Chondrocyte (in vitro differentiated cells): ENCODE measurements at regions not wholly inside any gene's neighbourhood (a gene's known extent, or its start where the extent isn't known, plus 50 kb on each side); places are given as distances from the start of the nearest gene placed in this dataset.
"Not testable (repeated sequence)": the region's sequence is repeated elsewhere in the genome, so short reads cannot be mapped to it uniquely, and the experiment has no call there.

Source experiments
- DNase-seq: peaks from one replicate; pipeline ENCODE4 v3.0.0; 2021; ENCODE audit warnings: mixed read lengths, low spot score
- H3K27ac Mint-ChIP-seq: one replicate; pipeline ENCODE4 v1.8.0; 2021; ENCODE audit warnings: mild to moderate bottlenecking, moderate library complexity, mixed read lengths; ENCODE audit not compliant: unreplicated experiment
- H3K27me3 Mint-ChIP-seq: 2 replicates; pipeline ENCODE4 v1.8.0; 2021; ENCODE audit warnings: low read depth, mixed read lengths
- H3K36me3 Mint-ChIP-seq: 2 replicates; pipeline ENCODE4 v1.8.0; 2021; ENCODE audit warnings: low read depth, mixed read lengths
- H3K4me1 Mint-ChIP-seq: 2 replicates; pipeline ENCODE4 v1.8.0; 2021; ENCODE audit warnings: low read depth, mild to moderate bottlenecking, mixed read lengths
- H3K4me3 Mint-ChIP-seq: one replicate; pipeline ENCODE4 v1.8.0; 2021; ENCODE audit warnings: mild to moderate bottlenecking, moderate library complexity, mixed read lengths; ENCODE audit not compliant: unreplicated experiment
- H3K9me3 Mint-ChIP-seq: 2 replicates; pipeline ENCODE4 v1.8.0; 2021; ENCODE audit warnings: low read depth, mixed read lengths
- TF ChIP-seq, protein P1 (sequence below): fragments of 200-600 bp; sonication (generic); IDR thresholded peaks from 2 replicates; pipeline ENCODE4 v1.5.0; 2021; ENCODE audit warnings: antibody characterized with exemption, mild to moderate bottlenecking, moderate library complexity

GRCh38 chr2:176865336-176865735 is 347.3 kb upstream of the HNRNPA3 start:
- no peaks in the 10 kb centered on the region for H3K36me3 Mint-ChIP-seq
- TF ChIP-seq, protein P1, sequence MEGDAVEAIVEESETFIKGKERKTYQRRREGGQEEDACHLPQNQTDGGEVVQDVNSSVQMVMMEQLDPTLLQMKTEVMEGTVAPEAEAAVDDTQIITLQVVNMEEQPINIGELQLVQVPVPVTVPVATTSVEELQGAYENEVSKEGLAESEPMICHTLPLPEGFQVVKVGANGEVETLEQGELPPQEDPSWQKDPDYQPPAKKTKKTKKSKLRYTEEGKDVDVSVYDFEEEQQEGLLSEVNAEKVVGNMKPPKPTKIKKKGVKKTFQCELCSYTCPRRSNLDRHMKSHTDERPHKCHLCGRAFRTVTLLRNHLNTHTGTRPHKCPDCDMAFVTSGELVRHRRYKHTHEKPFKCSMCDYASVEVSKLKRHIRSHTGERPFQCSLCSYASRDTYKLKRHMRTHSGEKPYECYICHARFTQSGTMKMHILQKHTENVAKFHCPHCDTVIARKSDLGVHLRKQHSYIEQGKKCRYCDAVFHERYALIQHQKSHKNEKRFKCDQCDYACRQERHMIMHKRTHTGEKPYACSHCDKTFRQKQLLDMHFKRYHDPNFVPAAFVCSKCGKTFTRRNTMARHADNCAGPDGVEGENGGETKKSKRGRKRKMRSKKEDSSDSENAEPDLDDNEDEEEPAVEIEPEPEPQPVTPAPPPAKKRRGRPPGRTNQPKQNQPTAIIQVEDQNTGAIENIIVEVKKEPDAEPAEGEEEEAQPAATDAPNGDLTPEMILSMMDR, result no peak
- no peak overlapping the region for H3K4me3 Mint-ChIP-seq
- no peak overlapping the region for H3K27ac Mint-ChIP-seq
- no peaks in the 10 kb centered on the region for H3K9me3 Mint-ChIP-seq
- peaks cover 13% of the 10 kb centered on the region for H3K27me3 Mint-ChIP-seq
- DNase-seq, result no peak
- no peaks in the 10 kb centered on the region for H3K4me1 Mint-ChIP-seq

GRCh38 chr2:176872406-176872805 is 340.2 kb upstream of the HNRNPA3 start:
- Mint-ChIP-seq H3K4me1 (no peaks in the 10 kb centered on the region), H3K36me3 (no peaks in the 10 kb centered on the region), H3K4me3 (no peak overlapping the region), H3K27ac (no peak overlapping the region), H3K9me3 (peaks cover 22% of the 10 kb centered on the region), H3K27me3 (peaks cover 11% of the 10 kb centered on the region)
- DNase-seq, result no peak
- TF ChIP-seq, protein P1, result no peak

DNA sequence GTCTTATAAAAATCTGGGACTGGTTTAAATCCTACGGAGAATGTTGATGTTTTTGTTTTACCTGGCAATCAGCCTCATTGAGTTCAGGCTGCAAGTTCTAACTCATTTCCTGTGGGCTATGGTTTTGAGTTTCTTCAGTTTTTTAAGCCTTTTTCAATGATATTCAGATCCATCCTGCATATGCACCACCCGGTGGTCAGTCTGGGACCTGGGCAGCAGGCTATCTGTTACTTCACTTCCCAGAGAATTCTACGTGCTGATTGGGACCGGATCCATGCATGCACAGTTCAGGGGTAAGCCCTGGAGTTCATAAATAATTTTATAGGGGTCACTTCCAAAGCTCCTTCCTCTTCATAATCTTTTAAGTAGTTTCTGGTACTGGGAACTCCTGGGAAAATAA is 339.2 kb upstream of the HNRNPA3 start:
- DNase-seq, result no peak
- no peaks in the 10 kb centered on the region for H3K36me3 Mint-ChIP-seq
- no peaks in the 10 kb centered on the region for H3K4me1 Mint-ChIP-seq
- TF ChIP-seq, protein P1, result peak; percentile 17
- H3K4me3 Mint-ChIP-seq, result no peak overlapping the region
- H3K27me3 Mint-ChIP-seq, result peaks cover 14% of the 10 kb centered on the region
- H3K27ac Mint-ChIP-seq, result no peak overlapping the region
- peaks cover 22% of the 10 kb centered on the region for H3K9me3 Mint-ChIP-seq

DNA sequence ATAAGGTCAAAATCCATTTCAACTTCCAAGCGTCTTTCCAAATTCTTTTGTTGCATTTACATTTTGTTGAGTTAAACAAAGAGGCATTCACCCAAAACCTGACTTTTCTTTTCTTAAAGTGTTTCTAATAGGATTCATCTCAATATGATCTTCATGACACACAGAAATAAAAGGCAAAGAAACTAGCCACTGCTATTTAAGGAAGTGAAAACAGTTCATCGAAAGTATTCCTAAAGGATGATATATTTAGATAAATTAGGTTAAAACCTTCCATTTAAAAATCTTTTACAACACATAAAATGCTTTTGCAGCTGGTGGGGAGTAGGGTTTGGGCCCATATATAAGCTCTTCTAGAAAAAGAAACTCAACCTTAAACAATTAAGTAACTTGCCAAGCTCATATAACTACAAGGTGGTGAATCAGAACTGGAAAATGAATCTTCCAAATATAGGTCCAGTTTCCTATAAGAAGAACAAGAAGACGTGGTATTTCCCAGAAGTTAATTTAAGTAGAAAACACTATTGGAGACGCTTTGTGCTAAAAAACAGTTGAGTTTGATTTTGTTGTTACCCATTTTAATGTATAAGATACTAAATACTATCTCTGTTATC is 336.0 kb upstream of the HNRNPA3 start:
- DNase-seq, result no peak
- Mint-ChIP-seq H3K27ac (no peak overlapping the region), H3K9me3 (peaks cover 11% of the 10 kb centered on the region), H3K36me3 (no peaks in the 10 kb centered on the region), H3K4me3 (no peak overlapping the region), H3K4me1 (no peaks in the 10 kb centered on the region), H3K27me3 (peaks cover 16% of the 10 kb centered on the region)
- TF ChIP-seq, protein P1, result no peak

- Mint-ChIP-seq H3K36me3 (no peaks in the 10 kb centered on the region), H3K27ac (no peak overlapping the region), H3K4me3 (no peak overlapping the region), H3K4me1 (no peaks in the 10 kb centered on the region), H3K9me3 (no peaks in the 10 kb centered on the region), H3K27me3 (peaks cover 8% of the 10 kb centered on the region)
- TF ChIP-seq, protein P1, result no peak
- no peak for DNase-seq
Measured at GRCh38 chr2:176879426-176879995, 333.1 kb upstream of the HNRNPA3 start.

DNA sequence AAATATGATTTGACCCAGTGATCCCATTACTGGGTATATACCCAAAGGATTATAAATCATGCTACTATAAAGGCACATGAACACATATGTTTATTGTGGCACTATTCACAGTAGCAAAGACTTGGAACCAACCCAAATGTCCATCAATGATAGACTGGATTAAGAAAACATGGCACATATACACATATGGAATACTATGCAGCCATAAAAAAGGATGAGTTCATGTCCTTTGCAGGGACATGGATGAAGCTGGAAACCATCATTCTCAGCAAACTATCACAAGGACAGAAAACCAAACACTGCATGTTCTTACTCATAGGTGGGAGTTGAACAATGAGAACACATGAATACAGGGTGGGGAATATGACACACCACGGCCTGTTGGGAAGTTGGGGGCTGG is 330.5 kb upstream of the HNRNPA3 start:
- not testable (repeated sequence) for H3K27me3 Mint-ChIP-seq, H3K27ac Mint-ChIP-seq, H3K4me3 Mint-ChIP-seq, H3K4me1 Mint-ChIP-seq, DNase-seq, H3K9me3 Mint-ChIP-seq, H3K36me3 Mint-ChIP-seq
